T47D (cell line): ENCODE measurements at regions not wholly inside any gene's neighbourhood (a gene's known extent, or its start where the extent isn't known, plus 50 kb on each side); places are given as distances from the start of the nearest gene placed in this dataset.
"Not testable (repeated sequence)": the region's sequence is repeated elsewhere in the genome, so short reads cannot be mapped to it uniquely, and the experiment has no call there.

Experiments
- DNase-seq, 2 experiments: peaks; one replicate each; pipeline versions ENCODE4 v3.0.0 to v3.0.0-alpha.2; 2011 to 2012; ENCODE audit warnings: low read depth in 1 of 2, low spot score in 1 of 2
- in situ Hi-C: cut with HindIII; loops from 2 replicates; pipeline ENCODE4 v1.10.0; 2016; ENCODE audit warnings: low sequenced_read_pairs, low pct_unique_long_range_greater_than_20kb

GRCh38 chr17:20633268-20634059, 53.9 kb downstream of the CDRT15L2 start:
- in situ Hi-C loops, DNase-seq: not testable (repeated sequence)

GRCh38 chr17:20640147-20640546, 60.6 kb downstream of the CDRT15L2 start:
- in situ Hi-C loops, DNase-seq: not testable (repeated sequence)

GRCh38 chr17:20646661-20647272, 67.2 kb downstream of the CDRT15L2 start:
- in situ Hi-C loops, result not testable (repeated sequence)
- DNase-seq, result peak in 1 of 2 experiments; percentile 3

GRCh38 chr17:20649097-20649767, 69.7 kb downstream of the CDRT15L2 start:
- in situ Hi-C loops, DNase-seq: not testable (repeated sequence)

- DNase-seq, in situ Hi-C loops: not testable (repeated sequence)
Observed at GRCh38 chr17:20651022-20651421, 71.5 kb downstream of the CDRT15L2 start.

GRCh38 chr17:20651736-20652135, 72.2 kb downstream of the CDRT15L2 start:
- in situ Hi-C loops, DNase-seq: not testable (repeated sequence)

GRCh38 chr17:20653391-20653790, 73.9 kb downstream of the CDRT15L2 start:
- in situ Hi-C loops, result not testable (repeated sequence)

GRCh38 chr17:20654114-20654513, 74.6 kb downstream of the CDRT15L2 start:
- DNase-seq, in situ Hi-C loops: not testable (repeated sequence)

More at GRCh38 chr17:20653391-20653790, 73.9 kb downstream of the CDRT15L2 start:
- DNase-seq, result not testable (repeated sequence)

GRCh38 chr17:20654575-20654974, 75.1 kb downstream of the CDRT15L2 start:
- in situ Hi-C loops, DNase-seq: not testable (repeated sequence)

GRCh38 chr17:20665103-20665955, 85.8 kb downstream of the CDRT15L2 start:
- in situ Hi-C loops, DNase-seq: not testable (repeated sequence)

- DNase-seq, in situ Hi-C loops: not testable (repeated sequence)
Observed at GRCh38 chr17:20666689-20667088, 87.2 kb downstream of the CDRT15L2 start.

GRCh38 chr17:20667712-20668111, 88.2 kb downstream of the CDRT15L2 start:
- DNase-seq, in situ Hi-C loops: not testable (repeated sequence)

- DNase-seq, in situ Hi-C loops: not testable (repeated sequence)
Observed at GRCh38 chr17:20668316-20668715, 88.8 kb downstream of the CDRT15L2 start.

- in situ Hi-C loops, DNase-seq: not testable (repeated sequence)
Observed at GRCh38 chr17:20668868-20669267, 89.3 kb downstream of the CDRT15L2 start.

GRCh38 chr17:20670506-20670905, 91.0 kb downstream of the CDRT15L2 start:
- DNase-seq, in situ Hi-C loops: not testable (repeated sequence)

GRCh38 chr17:20674374-20674773, 94.8 kb downstream of the CDRT15L2 start:
- in situ Hi-C loops, DNase-seq: not testable (repeated sequence)

- DNase-seq, in situ Hi-C loops: not testable (repeated sequence)
Observed at GRCh38 chr17:20675707-20676106, 96.2 kb downstream of the CDRT15L2 start.
